ENCODE measurements at regions not wholly inside any gene's neighbourhood (a gene's known extent, or its start where the extent isn't known, plus 50 kb on each side); places are given as distances from the start of the nearest gene placed in this dataset.

GRCh38 chr9:21695443-21695842, 107.0 kb upstream of the MTAP start:
- DNase-seq = no peak

GRCh38 chr9:21695874-21696341, 106.5 kb upstream of the MTAP start:
- H3K4me3 Mint-ChIP-seq (ENCODE audit: low read depth, unreplicated experiment) = no peak overlapping the region
- intact Hi-C loops (cut with micrococcal nuclease; ENCODE audit: unreplicated experiment) = no loop called here
- H3K27ac Mint-ChIP-seq (ENCODE audit: unreplicated experiment) = no peak overlapping the region
- H3K27me3 Mint-ChIP-seq (ENCODE audit: unreplicated experiment) = no peaks in the 10 kb centered on the region
- peaks cover 4% of the 10 kb centered on the region for H3K36me3 Mint-ChIP-seq (ENCODE audit: insufficient read depth, unreplicated experiment)
- no peak for TF ChIP-seq CTCF (IDR thresholded peaks at IDR 0.05; ENCODE audit: unreplicated experiment)
- no TSS peak for BruUV-seq (replicated peaks)
- DNase-seq = no peak
- H3K4me1 Mint-ChIP-seq (ENCODE audit: low read depth, unreplicated experiment) = peaks cover 23% of the 10 kb centered on the region
- no peaks in the 10 kb centered on the region for H3K9me3 Mint-ChIP-seq (ENCODE audit: low read depth, unreplicated experiment)
- CTCF ChIA-PET = no interaction called here

More at GRCh38 chr9:21695443-21695842, 107.0 kb upstream of the MTAP start:
- TF ChIP-seq CTCF (IDR thresholded peaks at IDR 0.05; ENCODE audit: unreplicated experiment) = no peak
- intact Hi-C loops (cut with micrococcal nuclease; ENCODE audit: unreplicated experiment) = no loop called here
- H3K9me3 Mint-ChIP-seq (ENCODE audit: low read depth, unreplicated experiment) = no peaks in the 10 kb centered on the region
- CTCF ChIA-PET = no interaction called here
- BruUV-seq (replicated peaks) = no TSS peak
- H3K36me3 Mint-ChIP-seq (ENCODE audit: insufficient read depth, unreplicated experiment) = peaks cover 4% of the 10 kb centered on the region
- peaks cover 28% of the 10 kb centered on the region for H3K4me1 Mint-ChIP-seq (ENCODE audit: low read depth, unreplicated experiment)
- no peak overlapping the region for H3K27ac Mint-ChIP-seq (ENCODE audit: unreplicated experiment)
- no peak overlapping the region for H3K4me3 Mint-ChIP-seq (ENCODE audit: low read depth, unreplicated experiment)
- H3K27me3 Mint-ChIP-seq (ENCODE audit: unreplicated experiment) = no peaks in the 10 kb centered on the region

- no peak for DNase-seq
- no peak overlapping the region for H3K27ac Mint-ChIP-seq (ENCODE audit: unreplicated experiment)
- no peak overlapping the region for H3K4me3 Mint-ChIP-seq (ENCODE audit: low read depth, unreplicated experiment)
- H3K4me1 Mint-ChIP-seq (ENCODE audit: low read depth, unreplicated experiment) = peaks cover 18% of the 10 kb centered on the region
- no peaks in the 10 kb centered on the region for H3K27me3 Mint-ChIP-seq (ENCODE audit: unreplicated experiment)
- BruUV-seq (replicated peaks) = no TSS peak
- intact Hi-C loops (cut with micrococcal nuclease; ENCODE audit: unreplicated experiment) = no loop called here
- H3K9me3 Mint-ChIP-seq (ENCODE audit: low read depth, unreplicated experiment) = no peaks in the 10 kb centered on the region
- CTCF ChIA-PET = no interaction called here
- peaks cover 4% of the 10 kb centered on the region for H3K36me3 Mint-ChIP-seq (ENCODE audit: insufficient read depth, unreplicated experiment)
- no peak for TF ChIP-seq CTCF (IDR thresholded peaks at IDR 0.05; ENCODE audit: unreplicated experiment)
These were observed 106.0 kb upstream of the MTAP start for GRCh38 chr9:21696411-21696871.

- intact Hi-C loops (cut with micrococcal nuclease; ENCODE audit: unreplicated experiment) = no loop called here
- CTCF ChIA-PET = interaction anchor here (0.9 to 1.5 kb wide), 3 partner anchors 73 to 80 kb away, joined by 3 to 4 read pairs (median 4); no protein-coding TSS in a partner anchor
- Mint-ChIP-seq H3K4me1 (ENCODE audit: low read depth, unreplicated experiment) (peaks cover 36% of the 10 kb centered on the region), H3K36me3 (ENCODE audit: insufficient read depth, unreplicated experiment) (no peaks in the 10 kb centered on the region), H3K9me3 (ENCODE audit: low read depth, unreplicated experiment) (no peaks in the 10 kb centered on the region), H3K27ac (ENCODE audit: unreplicated experiment) (no peak overlapping the region), H3K27me3 (ENCODE audit: unreplicated experiment) (no peaks in the 10 kb centered on the region), H3K4me3 (ENCODE audit: low read depth, unreplicated experiment) (no peak overlapping the region)
- no peak for TF ChIP-seq CTCF (IDR thresholded peaks at IDR 0.05; ENCODE audit: unreplicated experiment)
- no TSS peak for BruUV-seq (replicated peaks)
- DNase-seq = no peak
These were observed 94.2 kb upstream of the MTAP start for GRCh38 chr9:21708260-21708711.

Data from Calu3 (cell line).